CD4-positive, alpha-beta T cell (primary cell): ENCODE measurements at regions not wholly inside any gene's neighbourhood (a gene's known extent, or its start where the extent isn't known, plus 50 kb on each side); places are given as distances from the start of the nearest gene placed in this dataset.

ENCODE experiments used
- ATAC-seq: fragments of 200-7000 bp; cut with Tn5 transposase; one replicate; pipeline ENCODE4 v1.10.0; 2022; ENCODE audit warnings: mild to moderate bottlenecking; ENCODE audit not compliant: poor library complexity
- CTCF ChIA-PET: fragments of 350-600 bp; sonication (Branson Sonifier 250); formaldehyde crosslinking; loops from one replicate; lab custom pipeline; 2021; ENCODE audit warnings: antibody characterized with exemption, inconsistent platforms; lab: Charles Lee
- POLR2A ChIA-PET: fragments of 350-600 bp; sonication (Branson Sonifier 250); formaldehyde crosslinking; loops from one replicate; lab custom pipeline; 2021; ENCODE audit warnings: antibody characterized with exemption, inconsistent platforms; lab: Charles Lee
- DNase-seq, 14 experiments: peaks; one replicate each; pipeline ENCODE4 v3.0.0-alpha.2; 2013 to 2020; ENCODE audit warnings: mixed read lengths in 2 of 14
- H3K27ac ChIP-seq, 2 donors: one replicate each; pipeline versions ENCODE4 v1.5.1 to v1.7.0; 2013; ENCODE audit warnings: low read length in 2 of 2, low read depth in 1 of 2, mild to moderate bottlenecking in 1 of 2
- H3K27me3 ChIP-seq, 2 experiments: 1 replicate in 1 of 2; 2 replicates in 1 of 2; pipeline versions ENCODE4 v1.6.1 to v1.7.0; 2013; ENCODE audit warnings: low read length in 2 of 2, control low read depth in 1 of 2, mild to moderate bottlenecking in 1 of 2, moderate library complexity in 1 of 2; ENCODE audit not compliant: insufficient read depth in 2 of 2, control insufficient read depth in 1 of 2
- H3K36me3 ChIP-seq: one replicate; pipeline ENCODE4 v1.6.1; 2013; ENCODE audit warnings: low read length, control low read depth; ENCODE audit not compliant: insufficient read depth
- H3K4me1 ChIP-seq: one replicate; pipeline ENCODE4 v1.6.1; 2013; ENCODE audit warnings: low read length, control low read depth; ENCODE audit not compliant: insufficient read depth
- H3K4me3 ChIP-seq: one replicate; pipeline ENCODE4 v1.5.1; 2013; ENCODE audit warnings: mild to moderate bottlenecking, low read length, moderate library complexity
- H3K9me3 ChIP-seq, 2 experiments: 1 replicate in 1 of 2; 2 replicates in 1 of 2; pipeline versions ENCODE4 v1.6.1 to v1.7.0; 2013; ENCODE audit warnings: low read length in 2 of 2, mild to moderate bottlenecking in 2 of 2, control low read depth in 1 of 2, moderate library complexity in 1 of 2; ENCODE audit not compliant: control insufficient read depth in 1 of 2, insufficient read depth in 1 of 2
- H3K27ac Mint-ChIP-seq: one replicate; pipeline ENCODE4 v1.8.0; 2020; ENCODE audit warnings: mixed read lengths
- H3K27me3 Mint-ChIP-seq: one replicate; pipeline ENCODE4 v1.8.0; 2021; ENCODE audit warnings: mixed read lengths
- H3K36me3 Mint-ChIP-seq: one replicate; pipeline ENCODE4 v1.8.0; 2021; ENCODE audit warnings: low read depth, mixed read lengths
- H3K4me1 Mint-ChIP-seq: one replicate; pipeline ENCODE4 v1.8.0; 2021; ENCODE audit warnings: low read depth, mixed read lengths
- H3K4me3 Mint-ChIP-seq: one replicate; pipeline ENCODE4 v1.8.0; 2020; ENCODE audit warnings: mild to moderate bottlenecking, mixed read lengths
- H3K9me3 Mint-ChIP-seq: one replicate; pipeline ENCODE4 v1.8.0; 2020; ENCODE audit warnings: mixed read lengths
- intact Hi-C, 2 experiments: fragments of 100-400 bp; cut with DNase I in 1 of 2; cut with micrococcal nuclease in 1 of 2; formaldehyde crosslinking; loops; one replicate each; pipeline versions ENCODE4 v1.15.1 to v1.9.0; 2023 to 2025; cut with DNase I, micrococcal nuclease
- TF ChIP-seq, protein P1 (sequence below): fragments of 200-600 bp; IDR thresholded peaks from one replicate; pipeline ENCODE4 v1.8.0; 2022; ENCODE audit warnings: antibody characterized with exemption, mild to moderate bottlenecking

DNA sequence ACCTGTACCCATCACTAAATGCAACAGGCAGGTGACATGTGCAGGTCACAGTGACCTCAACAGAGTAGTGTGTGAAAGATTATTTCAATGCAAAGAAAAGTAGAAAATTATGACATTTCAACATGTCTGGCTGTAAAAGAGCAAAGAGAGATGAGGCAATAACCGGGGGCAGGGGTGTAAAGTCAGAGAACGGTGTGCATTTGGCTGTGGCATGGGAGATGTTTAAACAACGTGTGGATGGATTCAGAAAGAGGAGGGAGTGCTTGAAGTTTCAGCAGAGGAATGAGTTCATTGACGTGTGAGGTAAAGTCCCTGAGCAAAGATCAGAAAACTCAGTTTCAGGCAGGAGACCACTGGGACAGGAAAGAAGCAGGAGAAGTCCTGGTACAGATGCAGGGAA, 229.7 kb downstream of the BUD13 start:
- peaks cover 23% of the 10 kb centered on the region for H3K27me3 Mint-ChIP-seq
- H3K9me3 Mint-ChIP-seq, result no peaks in the 10 kb centered on the region
- Histone ChIP-seq H3K4me3 (no peak overlapping the region), H3K27me3 (peaks cover 0 to 4% of the 10 kb centered on the region in 2 experiments), H3K4me1 (no peaks in the 10 kb centered on the region), H3K36me3 (no peaks in the 10 kb centered on the region), H3K9me3 (peaks cover 0 to 7% of the 10 kb centered on the region in 2 experiments), H3K27ac (no peak overlapping the region)
- no peak overlapping the region for H3K4me3 Mint-ChIP-seq
- ChIA-PET CTCF (no interaction called here), POLR2A (no interaction called here)
- no peak overlapping the region for H3K27ac Mint-ChIP-seq
- DNase-seq (no peak), ATAC-seq (no peak)
- H3K36me3 Mint-ChIP-seq, result no peaks in the 10 kb centered on the region
- no peaks in the 10 kb centered on the region for H3K4me1 Mint-ChIP-seq
- TF ChIP-seq, protein P1, sequence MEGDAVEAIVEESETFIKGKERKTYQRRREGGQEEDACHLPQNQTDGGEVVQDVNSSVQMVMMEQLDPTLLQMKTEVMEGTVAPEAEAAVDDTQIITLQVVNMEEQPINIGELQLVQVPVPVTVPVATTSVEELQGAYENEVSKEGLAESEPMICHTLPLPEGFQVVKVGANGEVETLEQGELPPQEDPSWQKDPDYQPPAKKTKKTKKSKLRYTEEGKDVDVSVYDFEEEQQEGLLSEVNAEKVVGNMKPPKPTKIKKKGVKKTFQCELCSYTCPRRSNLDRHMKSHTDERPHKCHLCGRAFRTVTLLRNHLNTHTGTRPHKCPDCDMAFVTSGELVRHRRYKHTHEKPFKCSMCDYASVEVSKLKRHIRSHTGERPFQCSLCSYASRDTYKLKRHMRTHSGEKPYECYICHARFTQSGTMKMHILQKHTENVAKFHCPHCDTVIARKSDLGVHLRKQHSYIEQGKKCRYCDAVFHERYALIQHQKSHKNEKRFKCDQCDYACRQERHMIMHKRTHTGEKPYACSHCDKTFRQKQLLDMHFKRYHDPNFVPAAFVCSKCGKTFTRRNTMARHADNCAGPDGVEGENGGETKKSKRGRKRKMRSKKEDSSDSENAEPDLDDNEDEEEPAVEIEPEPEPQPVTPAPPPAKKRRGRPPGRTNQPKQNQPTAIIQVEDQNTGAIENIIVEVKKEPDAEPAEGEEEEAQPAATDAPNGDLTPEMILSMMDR, result no peak
- intact Hi-C loops, result no loop called here

DNA sequence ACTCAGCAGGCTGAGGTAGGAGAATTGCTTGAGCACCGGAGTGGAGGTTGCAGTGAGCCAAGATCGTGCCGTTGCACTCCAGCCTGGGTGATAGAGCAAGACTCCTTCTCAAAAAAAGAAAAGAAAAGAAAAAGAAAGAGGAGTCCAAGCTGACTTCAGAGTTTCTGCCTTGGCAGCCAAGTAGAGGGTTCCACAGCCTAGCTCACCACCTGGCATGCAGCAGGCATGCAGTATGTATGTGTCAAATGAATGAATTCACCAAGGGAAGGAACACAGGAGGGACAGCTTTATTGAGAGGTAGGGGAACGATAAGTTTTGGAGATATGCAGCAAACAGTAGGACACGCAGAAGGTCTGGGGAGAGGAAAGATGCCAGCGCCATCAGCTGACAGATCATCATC, 230.4 kb downstream of the BUD13 start:
- TF ChIP-seq, protein P1, result no peak
- Mint-ChIP-seq H3K4me1 (no peaks in the 10 kb centered on the region), H3K9me3 (no peaks in the 10 kb centered on the region), H3K36me3 (no peaks in the 10 kb centered on the region), H3K27me3 (peaks cover 23% of the 10 kb centered on the region), H3K4me3 (no peak overlapping the region), H3K27ac (no peak overlapping the region)
- CTCF ChIA-PET, result no interaction called here
- Histone ChIP-seq H3K36me3 (no peaks in the 10 kb centered on the region), H3K4me3 (no peak overlapping the region), H3K27ac (no peak overlapping the region), H3K4me1 (no peaks in the 10 kb centered on the region), H3K27me3 (peaks cover 0 to 4% of the 10 kb centered on the region in 2 experiments), H3K9me3 (peaks cover 0 to 2% of the 10 kb centered on the region in 2 experiments)
- DNase-seq (no peak), ATAC-seq (no peak)
- intact Hi-C loops, result no loop called here
- POLR2A ChIA-PET, result no interaction called here

DNA sequence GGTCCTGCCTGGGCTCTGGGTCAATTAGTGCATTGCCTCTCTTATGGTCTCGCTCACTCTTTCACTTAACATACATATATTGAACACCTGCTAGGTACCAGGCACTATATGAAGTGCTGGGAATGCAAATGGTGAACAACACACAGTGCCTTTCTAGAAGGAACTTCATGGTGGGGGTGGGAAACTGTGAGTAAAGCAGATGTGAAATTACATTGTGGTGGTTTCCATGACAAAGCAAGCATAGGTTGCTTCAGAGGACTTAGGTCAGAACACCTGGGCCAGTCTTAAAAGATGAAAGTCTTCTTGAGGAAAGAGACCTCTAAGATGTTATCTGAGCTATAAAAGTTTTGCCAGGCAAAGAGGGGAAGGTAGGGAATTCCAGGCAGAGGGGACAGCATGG, 231.3 kb downstream of the BUD13 start:
- no peak overlapping the region for H3K27ac Mint-ChIP-seq
- no peak overlapping the region for H3K27ac ChIP-seq
- DNase-seq, result no peak
- no peak overlapping the region for H3K4me3 Mint-ChIP-seq
- H3K4me1 Mint-ChIP-seq, result no peaks in the 10 kb centered on the region
- H3K36me3 ChIP-seq, result no peaks in the 10 kb centered on the region
- TF ChIP-seq, protein P1, result no peak
- CTCF ChIA-PET, result no interaction called here
- intact Hi-C loops, result no loop called here
- H3K9me3 ChIP-seq, result no peaks in the 10 kb centered on the region
- no peaks in the 10 kb centered on the region for H3K36me3 Mint-ChIP-seq
- no peak overlapping the region for H3K4me3 ChIP-seq
- H3K9me3 Mint-ChIP-seq, result no peaks in the 10 kb centered on the region
- no peaks in the 10 kb centered on the region for H3K4me1 ChIP-seq
- POLR2A ChIA-PET, result no interaction called here
- peaks cover 29% of the 10 kb centered on the region for H3K27me3 Mint-ChIP-seq
- H3K27me3 ChIP-seq, result peaks cover 1 to 6% of the 10 kb centered on the region in 2 experiments
- ATAC-seq, result no peak
